ENCODE measurements at regions not wholly inside any gene's neighbourhood (a gene's known extent, or its start where the extent isn't known, plus 50 kb on each side); places are given as distances from the start of the nearest gene placed in this dataset.

DNA sequence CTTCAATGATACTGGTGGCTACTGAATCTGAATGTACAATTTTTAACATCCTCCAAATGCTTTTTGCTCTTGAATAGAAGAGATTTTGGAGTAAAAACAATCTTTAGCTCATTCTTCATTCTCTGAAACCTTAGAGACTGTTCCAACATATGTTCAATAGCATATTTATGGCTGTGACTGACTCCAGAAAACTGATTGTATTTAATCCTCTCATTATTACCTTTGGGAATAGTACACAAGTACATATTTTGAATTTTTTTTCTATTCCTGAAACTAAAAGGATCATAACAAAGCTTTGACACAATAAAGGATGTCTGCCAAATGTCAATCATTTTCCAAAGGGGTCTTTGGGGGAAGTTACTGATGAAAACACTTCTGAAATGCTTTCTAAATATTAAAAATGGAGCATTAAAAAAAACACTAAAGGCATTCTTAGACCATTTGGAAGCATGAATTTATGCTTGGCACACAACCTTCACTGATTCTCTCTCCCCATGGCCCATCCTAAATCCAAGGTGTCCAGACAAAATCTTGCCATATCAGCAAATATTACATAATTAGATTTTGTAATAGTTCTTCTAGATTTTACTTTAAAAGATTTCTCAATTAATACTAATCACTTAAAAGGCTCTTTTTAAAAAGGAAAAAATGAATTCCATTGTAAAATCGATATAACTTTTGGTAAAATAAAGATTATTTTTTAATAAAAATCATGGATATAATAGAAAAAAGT is 936.8 kb downstream of the EPHA3 start:
- no peak for TF ChIP-seq BACH2 (CRISPR knock-in tag; IDR thresholded peaks at IDR 0.05; ENCODE audit: borderline replicate concordance)
- TF ChIP-seq, protein P1, sequence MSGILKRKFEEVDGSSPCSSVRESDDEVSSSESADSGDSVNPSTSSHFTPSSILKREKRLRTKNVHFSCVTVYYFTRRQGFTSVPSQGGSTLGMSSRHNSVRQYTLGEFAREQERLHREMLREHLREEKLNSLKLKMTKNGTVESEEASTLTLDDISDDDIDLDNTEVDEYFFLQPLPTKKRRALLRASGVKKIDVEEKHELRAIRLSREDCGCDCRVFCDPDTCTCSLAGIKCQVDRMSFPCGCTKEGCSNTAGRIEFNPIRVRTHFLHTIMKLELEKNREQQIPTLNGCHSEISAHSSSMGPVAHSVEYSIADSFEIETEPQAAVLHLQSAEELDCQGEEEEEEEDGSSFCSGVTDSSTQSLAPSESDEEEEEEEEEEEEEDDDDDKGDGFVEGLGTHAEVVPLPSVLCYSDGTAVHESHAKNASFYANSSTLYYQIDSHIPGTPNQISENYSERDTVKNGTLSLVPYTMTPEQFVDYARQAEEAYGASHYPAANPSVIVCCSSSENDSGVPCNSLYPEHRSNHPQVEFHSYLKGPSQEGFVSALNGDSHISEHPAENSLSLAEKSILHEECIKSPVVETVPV (CRISPR knock-in tag; IDR thresholded peaks at IDR 0.05), result no peak
- no peak for TF ChIP-seq OSR1 (CRISPR knock-in tag; IDR thresholded peaks at IDR 0.05)
- TF ChIP-seq, protein P2, sequence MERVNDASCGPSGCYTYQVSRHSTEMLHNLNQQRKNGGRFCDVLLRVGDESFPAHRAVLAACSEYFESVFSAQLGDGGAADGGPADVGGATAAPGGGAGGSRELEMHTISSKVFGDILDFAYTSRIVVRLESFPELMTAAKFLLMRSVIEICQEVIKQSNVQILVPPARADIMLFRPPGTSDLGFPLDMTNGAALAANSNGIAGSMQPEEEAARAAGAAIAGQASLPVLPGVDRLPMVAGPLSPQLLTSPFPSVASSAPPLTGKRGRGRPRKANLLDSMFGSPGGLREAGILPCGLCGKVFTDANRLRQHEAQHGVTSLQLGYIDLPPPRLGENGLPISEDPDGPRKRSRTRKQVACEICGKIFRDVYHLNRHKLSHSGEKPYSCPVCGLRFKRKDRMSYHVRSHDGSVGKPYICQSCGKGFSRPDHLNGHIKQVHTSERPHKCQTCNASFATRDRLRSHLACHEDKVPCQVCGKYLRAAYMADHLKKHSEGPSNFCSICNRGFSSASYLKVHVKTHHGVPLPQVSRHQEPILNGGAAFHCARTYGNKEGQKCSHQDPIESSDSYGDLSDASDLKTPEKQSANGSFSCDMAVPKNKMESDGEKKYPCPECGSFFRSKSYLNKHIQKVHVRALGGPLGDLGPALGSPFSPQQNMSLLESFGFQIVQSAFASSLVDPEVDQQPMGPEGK (CRISPR knock-in tag; IDR thresholded peaks at IDR 0.05; ENCODE audit: borderline replicate concordance), result no peak
- no peak for TF ChIP-seq ZFP3 (CRISPR knock-in tag; IDR thresholded peaks at IDR 0.05)
- TF ChIP-seq ZFP30 (CRISPR knock-in tag; IDR thresholded peaks at IDR 0.05), result no peak
- TF ChIP-seq, protein P3, sequence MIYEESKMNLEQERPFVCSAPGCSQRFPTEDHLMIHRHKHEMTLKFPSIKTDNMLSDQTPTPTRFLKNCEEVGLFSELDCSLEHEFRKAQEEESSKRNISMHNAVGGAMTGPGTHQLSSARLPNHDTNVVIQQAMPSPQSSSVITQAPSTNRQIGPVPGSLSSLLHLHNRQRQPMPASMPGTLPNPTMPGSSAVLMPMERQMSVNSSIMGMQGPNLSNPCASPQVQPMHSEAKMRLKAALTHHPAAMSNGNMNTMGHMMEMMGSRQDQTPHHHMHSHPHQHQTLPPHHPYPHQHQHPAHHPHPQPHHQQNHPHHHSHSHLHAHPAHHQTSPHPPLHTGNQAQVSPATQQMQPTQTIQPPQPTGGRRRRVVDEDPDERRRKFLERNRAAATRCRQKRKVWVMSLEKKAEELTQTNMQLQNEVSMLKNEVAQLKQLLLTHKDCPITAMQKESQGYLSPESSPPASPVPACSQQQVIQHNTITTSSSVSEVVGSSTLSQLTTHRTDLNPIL (CRISPR knock-in tag; IDR thresholded peaks at IDR 0.05; ENCODE audit: low read depth), result no peak
- TF ChIP-seq ZNF70 (CRISPR knock-in tag; IDR thresholded peaks at IDR 0.05), result no peak
- TF ChIP-seq ARNTL (CRISPR knock-in tag; IDR thresholded peaks at IDR 0.05; ENCODE audit: borderline replicate concordance, low read depth), result no peak
- TF ChIP-seq ESRRG (CRISPR knock-in tag; IDR thresholded peaks at IDR 0.05), result no peak
- no peak for TF ChIP-seq SNAI2 (CRISPR knock-in tag; IDR thresholded peaks at IDR 0.05)
- no peak for TF ChIP-seq PPARA (CRISPR knock-in tag; IDR thresholded peaks at IDR 0.05; ENCODE audit: borderline replicate concordance)

Measured in SK-N-SH treated with all-trans-retinoic acid at 6 μM for 48 hours (cell line).